Caco-2 (cell line): ENCODE measurements at regions not wholly inside any gene's neighbourhood (a gene's known extent, or its start where the extent isn't known, plus 50 kb on each side); places are given as distances from the start of the nearest gene placed in this dataset.

ENCODE experiments used
- BruUV-seq: library from RNA; stranded (reverse); fragments of 400-500 nt; replicated peaks from 2 replicates; lab custom pipeline; 2021; lab: Mats Ljungman, UMichigan
- CTCF ChIA-PET: fragments of 300-600 bp; sonication (Branson Sonifier 250); formaldehyde crosslinking; loops from one replicate; lab custom pipeline; 2022; ENCODE audit warnings: antibody characterized with exemption; lab: Charles Lee
- POLR2A ChIA-PET: fragments of 300-600 bp; sonication (Branson Sonifier 250); formaldehyde crosslinking; loops from one replicate; lab custom pipeline; 2022; ENCODE audit warnings: antibody characterized with exemption; lab: Charles Lee
- DNase-seq, 2 experiments: peaks; one replicate each; pipeline versions ENCODE4 v3.0.0 to v3.0.0-alpha.2; 2020 to 2022
- H3K27me3 ChIP-seq: replicated peaks from 2 replicates; pipeline ENCODE4 v1.6.0; 2011; ENCODE audit warnings: low read length; ENCODE audit not compliant: control insufficient read depth, insufficient read depth
- H3K36me3 ChIP-seq: 2 replicates; pipeline ENCODE4 v1.5.1; 2011; ENCODE audit warnings: low read length; ENCODE audit not compliant: control insufficient read depth, insufficient read depth
- H3K4me1 ChIP-seq: fragments of 250-450 bp; sonication (Bioruptor Pico); 2 replicates; pipeline ENCODE4 v1.5.1; 2020; ENCODE audit warnings: mild to moderate bottlenecking
- H3K4me3 ChIP-seq: 2 replicates; pipeline ENCODE4 v1.5.1; 2011; ENCODE audit warnings: low read depth, mild to moderate bottlenecking, control low read depth, low read length
- H3K9me3 ChIP-seq: fragments of 250-450 bp; sonication (Bioruptor Pico); 2 replicates; pipeline ENCODE4 v1.5.1; 2020; ENCODE audit warnings: mild to moderate bottlenecking, moderate library complexity
- H3K27ac Mint-ChIP-seq: one replicate; pipeline ENCODE4 v1.8.0; 2022; ENCODE audit warnings: mixed read lengths; ENCODE audit not compliant: unreplicated experiment
- H3K27me3 Mint-ChIP-seq: one replicate; pipeline ENCODE4 v1.8.0; 2022; ENCODE audit warnings: mixed read lengths; ENCODE audit not compliant: insufficient read depth, unreplicated experiment
- H3K36me3 Mint-ChIP-seq: one replicate; pipeline ENCODE4 v1.8.0; 2022; ENCODE audit warnings: mild to moderate bottlenecking, mixed read lengths; ENCODE audit not compliant: insufficient read depth, unreplicated experiment
- H3K4me1 Mint-ChIP-seq: one replicate; pipeline ENCODE4 v1.8.0; 2022; ENCODE audit warnings: low read depth, mixed read lengths; ENCODE audit not compliant: unreplicated experiment
- H3K4me3 Mint-ChIP-seq: one replicate; pipeline ENCODE4 v1.8.0; 2022; ENCODE audit warnings: mild to moderate bottlenecking, moderate library complexity, mixed read lengths; ENCODE audit not compliant: unreplicated experiment
- H3K9me3 Mint-ChIP-seq: one replicate; pipeline ENCODE4 v1.8.0; 2022; ENCODE audit warnings: mixed read lengths; ENCODE audit not compliant: unreplicated experiment
- intact Hi-C: fragments of 100-400 bp; cut with micrococcal nuclease; formaldehyde crosslinking; loops from one replicate; pipeline ENCODE4 v1.10.0; 2022; ENCODE audit not compliant: unreplicated experiment
- TF ChIP-seq, protein P1 (sequence below), 2 experiments: fragments of 200-600 bp in 1 of 2; IDR thresholded peaks; 1 replicate in 1 of 2; 2 replicates in 1 of 2; pipeline versions ENCODE4 v1.5.1 to v1.8.0; 2011 to 2022; ENCODE audit warnings: antibody characterized with exemption in 1 of 2, control low read depth in 1 of 2, inconsistent platforms in 1 of 2, low read depth in 1 of 2, low read length in 1 of 2, mild to moderate bottlenecking in 1 of 2, moderate library complexity in 1 of 2; ENCODE audit not compliant: insufficient read depth in 1 of 2, severe bottlenecking in 1 of 2, unreplicated experiment in 1 of 2

DNA sequence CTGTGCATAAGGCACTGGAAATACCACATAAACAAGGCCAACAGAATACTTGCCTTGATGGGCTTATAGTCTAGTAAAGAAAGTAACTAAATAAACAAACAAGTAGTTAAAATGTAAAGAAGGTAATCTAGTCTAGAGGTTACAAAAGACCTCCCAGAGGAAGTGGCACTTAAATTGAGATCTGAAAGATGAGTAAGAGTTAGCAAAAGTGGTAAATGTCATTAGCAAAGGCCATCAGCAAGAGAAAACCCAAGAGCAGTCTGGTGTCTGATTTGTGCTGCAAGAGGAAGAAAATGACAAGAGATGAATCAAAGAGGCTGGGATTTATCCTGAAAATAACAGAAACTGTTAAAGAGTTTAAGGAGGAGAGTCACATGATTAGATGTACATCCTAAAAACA, 96.6 kb upstream of the SMLR1 start:
- H3K4me1 Mint-ChIP-seq: no peaks in the 10 kb centered on the region
- no peak overlapping the region for H3K4me3 Mint-ChIP-seq
- no peaks in the 10 kb centered on the region for H3K4me1 ChIP-seq
- ChIA-PET CTCF (no interaction called here), POLR2A (no interaction called here)
- no peaks in the 10 kb centered on the region for H3K36me3 ChIP-seq
- peaks cover 4% of the 10 kb centered on the region for H3K36me3 Mint-ChIP-seq
- no peaks in the 10 kb centered on the region for H3K9me3 ChIP-seq
- no peaks in the 10 kb centered on the region for H3K27me3 ChIP-seq
- no peak for DNase-seq
- no peaks in the 10 kb centered on the region for H3K9me3 Mint-ChIP-seq
- TF ChIP-seq, protein P1, sequence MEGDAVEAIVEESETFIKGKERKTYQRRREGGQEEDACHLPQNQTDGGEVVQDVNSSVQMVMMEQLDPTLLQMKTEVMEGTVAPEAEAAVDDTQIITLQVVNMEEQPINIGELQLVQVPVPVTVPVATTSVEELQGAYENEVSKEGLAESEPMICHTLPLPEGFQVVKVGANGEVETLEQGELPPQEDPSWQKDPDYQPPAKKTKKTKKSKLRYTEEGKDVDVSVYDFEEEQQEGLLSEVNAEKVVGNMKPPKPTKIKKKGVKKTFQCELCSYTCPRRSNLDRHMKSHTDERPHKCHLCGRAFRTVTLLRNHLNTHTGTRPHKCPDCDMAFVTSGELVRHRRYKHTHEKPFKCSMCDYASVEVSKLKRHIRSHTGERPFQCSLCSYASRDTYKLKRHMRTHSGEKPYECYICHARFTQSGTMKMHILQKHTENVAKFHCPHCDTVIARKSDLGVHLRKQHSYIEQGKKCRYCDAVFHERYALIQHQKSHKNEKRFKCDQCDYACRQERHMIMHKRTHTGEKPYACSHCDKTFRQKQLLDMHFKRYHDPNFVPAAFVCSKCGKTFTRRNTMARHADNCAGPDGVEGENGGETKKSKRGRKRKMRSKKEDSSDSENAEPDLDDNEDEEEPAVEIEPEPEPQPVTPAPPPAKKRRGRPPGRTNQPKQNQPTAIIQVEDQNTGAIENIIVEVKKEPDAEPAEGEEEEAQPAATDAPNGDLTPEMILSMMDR (IDR thresholded peaks at IDR 0.05; ENCODE audit: insufficient read depth in 1 of 2, low read depth in 1 of 2, low read length in 1 of 2, severe bottlenecking in 1 of 2, unreplicated experiment in 1 of 2): no peak
- intact Hi-C loops: no loop called here
- no peak overlapping the region for H3K27ac Mint-ChIP-seq
- no peak overlapping the region for H3K4me3 ChIP-seq
- H3K27me3 Mint-ChIP-seq: no peaks in the 10 kb centered on the region
- BruUV-seq: no TSS peak

DNA sequence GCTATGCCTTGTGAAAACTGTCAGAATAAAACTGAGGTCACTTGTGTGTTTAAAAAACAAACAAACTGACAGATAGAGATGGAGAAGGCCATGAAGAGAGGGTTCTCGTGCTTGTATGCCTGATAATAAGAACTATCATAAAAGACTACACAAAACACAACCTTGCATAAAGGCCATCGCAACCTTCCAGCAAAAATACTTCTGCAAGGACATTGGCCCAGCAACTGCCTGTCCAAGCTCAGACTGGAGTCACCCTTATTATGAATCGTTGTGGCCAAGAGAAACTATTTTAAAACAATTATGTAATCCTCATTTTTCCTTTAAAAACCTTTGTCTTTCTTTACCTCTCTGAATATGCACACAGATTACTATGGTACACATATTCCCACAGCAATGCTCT, 93.0 kb upstream of the SMLR1 start:
- H3K36me3 Mint-ChIP-seq: peaks cover 4% of the 10 kb centered on the region
- H3K4me1 ChIP-seq: no peaks in the 10 kb centered on the region
- no peaks in the 10 kb centered on the region for H3K4me1 Mint-ChIP-seq
- TF ChIP-seq, protein P1 (IDR thresholded peaks at IDR 0.05; ENCODE audit: insufficient read depth in 1 of 2, low read depth in 1 of 2, low read length in 1 of 2, severe bottlenecking in 1 of 2, unreplicated experiment in 1 of 2): no peak
- no peak overlapping the region for H3K27ac Mint-ChIP-seq
- POLR2A ChIA-PET: no interaction called here
- H3K36me3 ChIP-seq: no peaks in the 10 kb centered on the region
- no peaks in the 10 kb centered on the region for H3K27me3 ChIP-seq
- intact Hi-C loops: no loop called here
- CTCF ChIA-PET: no interaction called here
- no peak for DNase-seq
- peaks cover 2% of the 10 kb centered on the region for H3K27me3 Mint-ChIP-seq
- H3K9me3 Mint-ChIP-seq: no peaks in the 10 kb centered on the region
- H3K9me3 ChIP-seq: no peaks in the 10 kb centered on the region
- no peak overlapping the region for H3K4me3 Mint-ChIP-seq
- no peak overlapping the region for H3K4me3 ChIP-seq
- BruUV-seq: no TSS peak

DNA sequence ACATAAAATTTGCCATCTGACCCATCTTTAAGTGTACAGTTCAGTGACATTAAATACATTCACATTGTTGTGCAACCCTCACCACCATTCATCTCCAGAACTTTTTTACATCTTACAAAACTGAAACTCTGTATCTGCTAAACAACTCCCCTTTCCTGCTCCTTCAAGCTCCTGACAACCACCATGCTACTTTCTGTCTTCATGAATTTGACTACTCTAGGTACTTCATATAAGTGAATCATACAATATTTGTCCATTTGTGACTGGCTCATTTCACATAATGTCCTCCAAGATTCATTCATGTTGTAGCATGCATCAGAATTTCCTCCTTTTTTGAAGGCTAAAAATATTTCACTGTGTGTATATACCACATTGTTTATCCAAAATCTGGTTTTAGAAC, 86.9 kb upstream of the SMLR1 start:
- Mint-ChIP-seq H3K4me1 (no peaks in the 10 kb centered on the region), H3K27ac (no peak overlapping the region), H3K27me3 (peaks cover 8% of the 10 kb centered on the region), H3K4me3 (no peak overlapping the region), H3K36me3 (no peaks in the 10 kb centered on the region), H3K9me3 (no peaks in the 10 kb centered on the region)
- no peak for DNase-seq
- Histone ChIP-seq H3K4me3 (no peak overlapping the region), H3K27me3 (no peaks in the 10 kb centered on the region), H3K9me3 (no peaks in the 10 kb centered on the region), H3K4me1 (no peaks in the 10 kb centered on the region), H3K36me3 (no peaks in the 10 kb centered on the region)
- BruUV-seq: no TSS peak
- POLR2A ChIA-PET: no interaction called here
- CTCF ChIA-PET: no interaction called here
- intact Hi-C loops: no loop called here
- TF ChIP-seq, protein P1 (IDR thresholded peaks at IDR 0.05; ENCODE audit: insufficient read depth in 1 of 2, low read depth in 1 of 2, low read length in 1 of 2, severe bottlenecking in 1 of 2, unreplicated experiment in 1 of 2): no peak
